Medulla oblongata (tissue), 1 donor: ENCODE measurements at regions not wholly inside any gene's neighbourhood (a gene's known extent, or its start where the extent isn't known, plus 50 kb on each side); places are given as distances from the start of the nearest gene placed in this dataset.
A peak's percentile ranks its signal among the peaks of the same experiment; 100 is the strongest.
"Not testable (repeated sequence)": the region's sequence is repeated elsewhere in the genome, so short reads cannot be mapped to it uniquely, and the experiment has no call there.

Experiments used
- DNase-seq: peaks from one replicate; pipeline ENCODE4 v3.0.0-alpha.2; 2015; ENCODE audit errors: extremely low spot score

- no peak for DNase-seq
These were observed 568.9 kb upstream of the ANKRD30A start for GRCh38 chr10:36556468-36556867.

GRCh38 chr10:36555036-36555435, 570.4 kb upstream of the ANKRD30A start:
- DNase-seq = peak; percentile 64

GRCh38 chr10:36547965-36548364, 577.4 kb upstream of the ANKRD30A start:
- DNase-seq = no peak

- DNase-seq = no peak
These were observed 582.9 kb upstream of the ANKRD30A start for GRCh38 chr10:36542493-36542892.

GRCh38 chr10:36540611-36541010, 584.8 kb upstream of the ANKRD30A start:
- no peak for DNase-seq

GRCh38 chr10:36538953-36539586, 586.3 kb upstream of the ANKRD30A start:
- no peak for DNase-seq

- DNase-seq = no peak
These were observed 590.9 kb upstream of the ANKRD30A start for GRCh38 chr10:36534471-36535002.

- DNase-seq = no peak
These were observed 591.5 kb upstream of the ANKRD30A start for GRCh38 chr10:36533861-36534260.

- DNase-seq = no peak
These were observed 592.1 kb upstream of the ANKRD30A start for GRCh38 chr10:36533316-36533715.

- no peak for DNase-seq
These were observed 593.8 kb upstream of the ANKRD30A start for GRCh38 chr10:36531621-36532020.

- no peak for DNase-seq
These were observed 599.4 kb upstream of the ANKRD30A start for GRCh38 chr10:36526033-36526432.

GRCh38 chr10:36524126-36524525, 601.3 kb upstream of the ANKRD30A start:
- not testable (repeated sequence) for DNase-seq

GRCh38 chr10:36519909-36520308, 605.5 kb upstream of the ANKRD30A start:
- no peak for DNase-seq

- no peak for DNase-seq
These were observed 609.1 kb upstream of the ANKRD30A start for GRCh38 chr10:36516281-36516680.

GRCh38 chr10:36515319-36515718, 610.1 kb upstream of the ANKRD30A start:
- no peak for DNase-seq

GRCh38 chr10:36507715-36508114, 617.7 kb upstream of the ANKRD30A start:
- no peak for DNase-seq

GRCh38 chr10:36506697-36507496, 618.5 kb upstream of the ANKRD30A start:
- DNase-seq = no peak

- no peak for DNase-seq
These were observed 619.1 kb upstream of the ANKRD30A start for GRCh38 chr10:36506261-36506660.

GRCh38 chr10:36504758-36505157, 620.6 kb upstream of the ANKRD30A start:
- no peak for DNase-seq

GRCh38 chr10:36500266-36500665, 625.1 kb upstream of the ANKRD30A start:
- DNase-seq = no peak

GRCh38 chr10:36499693-36500092, 625.7 kb upstream of the ANKRD30A start:
- no peak for DNase-seq

GRCh38 chr10:36496758-36497157, 628.6 kb upstream of the ANKRD30A start:
- DNase-seq = no peak

- no peak for DNase-seq
These were observed 631.0 kb upstream of the ANKRD30A start for GRCh38 chr10:36494371-36494770.
